ENCODE measurements at regions not wholly inside any gene's neighbourhood (a gene's known extent, or its start where the extent isn't known, plus 50 kb on each side); places are given as distances from the start of the nearest gene placed in this dataset.

- no peak for DNase-seq (ENCODE audit: low spot score)
- no peak for TF ChIP-seq CTCF (IDR thresholded peaks at IDR 0.05; ENCODE audit: borderline replicate concordance, control extremely low read depth, extremely low read depth, insufficient read depth, missing control alignments)
- in situ Hi-C loops (cut with MboI; ENCODE audit: low sequenced_read_pairs, unreplicated experiment), result no loop called here
Observed at GRCh38 chr2:207405150-207405549, 124.6 kb upstream of the CREB1 start.

GRCh38 chr2:207408086-207408794 is 121.5 kb upstream of the CREB1 start:
- DNase-seq (ENCODE audit: low spot score), result no peak
- no peak for TF ChIP-seq CTCF (IDR thresholded peaks at IDR 0.05; ENCODE audit: borderline replicate concordance, control extremely low read depth, extremely low read depth, insufficient read depth, missing control alignments)
- in situ Hi-C loops (cut with MboI; ENCODE audit: low sequenced_read_pairs, unreplicated experiment), result no loop called here

- TF ChIP-seq CTCF (IDR thresholded peaks at IDR 0.05; ENCODE audit: borderline replicate concordance, control extremely low read depth, extremely low read depth, insufficient read depth, missing control alignments), result no peak
- in situ Hi-C loops (cut with MboI; ENCODE audit: low sequenced_read_pairs, unreplicated experiment), result no loop called here
- no peak for DNase-seq (ENCODE audit: low spot score)
Observed at GRCh38 chr2:207409517-207409916, 120.2 kb upstream of the CREB1 start.

- in situ Hi-C loops (cut with MboI; ENCODE audit: low sequenced_read_pairs, unreplicated experiment), result no loop called here
- DNase-seq (ENCODE audit: low spot score), result no peak
- TF ChIP-seq CTCF (IDR thresholded peaks at IDR 0.05; ENCODE audit: borderline replicate concordance, control extremely low read depth, extremely low read depth, insufficient read depth, missing control alignments), result no peak
Observed at GRCh38 chr2:207412787-207413310, 116.9 kb upstream of the CREB1 start.

GRCh38 chr2:207413376-207413907 is 116.3 kb upstream of the CREB1 start:
- in situ Hi-C loops (cut with MboI; ENCODE audit: low sequenced_read_pairs, unreplicated experiment), result no loop called here
- DNase-seq (ENCODE audit: low spot score), result no peak
- no peak for TF ChIP-seq CTCF (IDR thresholded peaks at IDR 0.05; ENCODE audit: borderline replicate concordance, control extremely low read depth, extremely low read depth, insufficient read depth, missing control alignments)

- no peak for TF ChIP-seq CTCF (IDR thresholded peaks at IDR 0.05; ENCODE audit: borderline replicate concordance, control extremely low read depth, extremely low read depth, insufficient read depth, missing control alignments)
- in situ Hi-C loops (cut with MboI; ENCODE audit: low sequenced_read_pairs, unreplicated experiment), result no loop called here
Observed at GRCh38 chr2:207416111-207416510, 113.7 kb upstream of the CREB1 start.

More at GRCh38 chr2:207416111-207416510, 113.7 kb upstream of the CREB1 start:
- DNase-seq (ENCODE audit: low spot score), result no peak
